ENCODE measurements at regions not wholly inside any gene's neighbourhood (a gene's known extent, or its start where the extent isn't known, plus 50 kb on each side); places are given as distances from the start of the nearest gene placed in this dataset.

DNA sequence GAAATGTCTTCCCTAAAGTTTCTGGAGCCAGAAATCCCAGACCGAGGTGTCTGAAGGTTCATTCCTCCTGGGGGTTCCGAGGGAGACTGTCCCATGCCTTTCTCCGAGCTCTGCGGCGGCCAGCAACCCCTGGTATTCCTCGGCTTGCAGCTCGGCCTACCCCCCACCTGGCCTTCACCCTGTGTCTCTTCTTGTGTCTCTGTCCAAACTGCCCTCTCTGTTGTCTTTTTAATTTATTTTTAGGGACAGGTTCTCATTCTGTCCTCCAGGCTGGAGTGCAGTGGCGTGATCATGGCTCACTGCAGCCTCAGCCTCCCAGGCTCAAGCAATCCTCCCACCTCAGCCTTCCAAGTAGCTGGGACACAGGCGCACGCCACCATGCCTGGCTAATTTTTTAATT lies 211.7 kb downstream of the SEC14L1 start:
- TF ChIP-seq, protein P1, sequence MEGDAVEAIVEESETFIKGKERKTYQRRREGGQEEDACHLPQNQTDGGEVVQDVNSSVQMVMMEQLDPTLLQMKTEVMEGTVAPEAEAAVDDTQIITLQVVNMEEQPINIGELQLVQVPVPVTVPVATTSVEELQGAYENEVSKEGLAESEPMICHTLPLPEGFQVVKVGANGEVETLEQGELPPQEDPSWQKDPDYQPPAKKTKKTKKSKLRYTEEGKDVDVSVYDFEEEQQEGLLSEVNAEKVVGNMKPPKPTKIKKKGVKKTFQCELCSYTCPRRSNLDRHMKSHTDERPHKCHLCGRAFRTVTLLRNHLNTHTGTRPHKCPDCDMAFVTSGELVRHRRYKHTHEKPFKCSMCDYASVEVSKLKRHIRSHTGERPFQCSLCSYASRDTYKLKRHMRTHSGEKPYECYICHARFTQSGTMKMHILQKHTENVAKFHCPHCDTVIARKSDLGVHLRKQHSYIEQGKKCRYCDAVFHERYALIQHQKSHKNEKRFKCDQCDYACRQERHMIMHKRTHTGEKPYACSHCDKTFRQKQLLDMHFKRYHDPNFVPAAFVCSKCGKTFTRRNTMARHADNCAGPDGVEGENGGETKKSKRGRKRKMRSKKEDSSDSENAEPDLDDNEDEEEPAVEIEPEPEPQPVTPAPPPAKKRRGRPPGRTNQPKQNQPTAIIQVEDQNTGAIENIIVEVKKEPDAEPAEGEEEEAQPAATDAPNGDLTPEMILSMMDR (conservative IDR thresholded peaks at IDR 0.05) = no peak
- no peak for TF ChIP-seq ZFX (IDR thresholded peaks at IDR 0.05)
- no peak overlapping the region for H3K27ac ChIP-seq

GRCh38 chr17:77352996-77353395 lies 212.2 kb downstream of the SEC14L1 start:
- H3K27ac ChIP-seq = no peak overlapping the region
- TF ChIP-seq, protein P1 (conservative IDR thresholded peaks at IDR 0.05) = no peak
- no peak for TF ChIP-seq ZFX (IDR thresholded peaks at IDR 0.05)

- TF ChIP-seq, protein P1 (conservative IDR thresholded peaks at IDR 0.05) = no peak
- no peak for TF ChIP-seq ZFX (IDR thresholded peaks at IDR 0.05)
- H3K27ac ChIP-seq = no peak overlapping the region
Measured at GRCh38 chr17:77353684-77354419, 213.1 kb downstream of the SEC14L1 start.

DNA sequence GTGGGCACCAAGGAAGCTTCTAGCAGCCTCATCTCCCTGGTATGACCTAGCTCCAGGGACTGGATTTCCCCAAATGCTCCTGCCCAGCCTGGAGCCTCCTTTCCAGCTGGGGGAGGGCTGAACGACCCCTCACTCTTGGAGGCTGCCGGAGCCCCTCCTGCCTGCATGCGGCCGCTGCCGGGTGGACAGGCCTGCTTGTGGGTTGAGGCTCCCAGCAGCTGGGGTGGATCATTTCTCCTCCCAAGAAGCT lies 213.6 kb downstream of the SEC14L1 start:
- no peak overlapping the region for H3K27ac ChIP-seq
- TF ChIP-seq, protein P1 (conservative IDR thresholded peaks at IDR 0.05) = no peak
- no peak for TF ChIP-seq ZFX (IDR thresholded peaks at IDR 0.05)

GRCh38 chr17:77354670-77355455 lies 214.1 kb downstream of the SEC14L1 start:
- no peak overlapping the region for H3K27ac ChIP-seq
- TF ChIP-seq ZFX (IDR thresholded peaks at IDR 0.05) = no peak
- TF ChIP-seq, protein P1 (conservative IDR thresholded peaks at IDR 0.05) = no peak

GRCh38 chr17:77356109-77356689 lies 215.4 kb downstream of the SEC14L1 start:
- H3K27ac ChIP-seq = peak overlapping the region; percentile 57
- TF ChIP-seq, protein P1 (conservative IDR thresholded peaks at IDR 0.05) = no peak
- no peak for TF ChIP-seq ZFX (IDR thresholded peaks at IDR 0.05)

- TF ChIP-seq, protein P1 (conservative IDR thresholded peaks at IDR 0.05) = no peak
- TF ChIP-seq ZFX (IDR thresholded peaks at IDR 0.05) = no peak
- no peak overlapping the region for H3K27ac ChIP-seq
Measured at GRCh38 chr17:77356690-77357201, 216.0 kb downstream of the SEC14L1 start.

All from C4-2B (cell line).